Immature natural killer cell (primary cell): ENCODE measurements at regions not wholly inside any gene's neighbourhood (a gene's known extent, or its start where the extent isn't known, plus 50 kb on each side); places are given as distances from the start of the nearest gene placed in this dataset.
"Not testable (repeated sequence)": the region's sequence is repeated elsewhere in the genome, so short reads cannot be mapped to it uniquely, and the experiment has no call there.

Experiments
- DNase-seq, 3 donors: peaks; one replicate each; pipeline ENCODE4 v3.0.0; 2022; ENCODE audit warnings: mixed read lengths in 1 of 3
- H3K27ac Mint-ChIP-seq, 6 donors: one replicate each; pipeline ENCODE4 v1.8.0; 2020; ENCODE audit warnings: mixed read lengths in 6 of 6, mild to moderate bottlenecking in 5 of 6, inconsistent platforms in 4 of 6, moderate library complexity in 3 of 6
- H3K27me3 Mint-ChIP-seq, 3 donors: one replicate each; pipeline ENCODE4 v1.8.0; 2020 to 2021; ENCODE audit warnings: low read depth in 3 of 3, mild to moderate bottlenecking in 3 of 3, mixed read lengths in 3 of 3, moderate library complexity in 3 of 3, inconsistent platforms in 1 of 3
- H3K36me3 Mint-ChIP-seq, 3 donors: one replicate each; pipeline ENCODE4 v1.8.0; 2020; ENCODE audit warnings: mixed read lengths in 3 of 3, inconsistent platforms in 2 of 3, mild to moderate bottlenecking in 2 of 3
- H3K4me1 Mint-ChIP-seq, 2 donors: one replicate each; pipeline ENCODE4 v1.8.0; 2020; ENCODE audit warnings: inconsistent platforms in 2 of 2, mild to moderate bottlenecking in 2 of 2, mixed read lengths in 2 of 2, moderate library complexity in 1 of 2
- H3K4me3 Mint-ChIP-seq, 5 donors: one replicate each; pipeline ENCODE4 v1.8.0; 2020; ENCODE audit warnings: mild to moderate bottlenecking in 5 of 5, mixed read lengths in 5 of 5, inconsistent platforms in 3 of 5, moderate library complexity in 3 of 5
- H3K9me3 Mint-ChIP-seq, 6 donors: one replicate each; pipeline ENCODE4 v1.8.0; 2020; ENCODE audit warnings: mild to moderate bottlenecking in 6 of 6, mixed read lengths in 6 of 6, inconsistent platforms in 4 of 6, moderate library complexity in 3 of 6

GRCh38 chr6:4637691-4638433 lies 138.3 kb upstream of the CDYL start:
- no peak overlapping the region for H3K4me3 Mint-ChIP-seq
- no peaks in the 10 kb centered on the region for H3K4me1 Mint-ChIP-seq
- H3K36me3 Mint-ChIP-seq = no peaks in the 10 kb centered on the region
- H3K9me3 Mint-ChIP-seq = peaks cover 0 to 2% (median 0%) of the 10 kb centered on the region in 6 donors
- no peak for DNase-seq
- H3K27me3 Mint-ChIP-seq = peaks cover 0 to 13% (median 2%) of the 10 kb centered on the region in 3 donors
- no peak overlapping the region for H3K27ac Mint-ChIP-seq

DNA sequence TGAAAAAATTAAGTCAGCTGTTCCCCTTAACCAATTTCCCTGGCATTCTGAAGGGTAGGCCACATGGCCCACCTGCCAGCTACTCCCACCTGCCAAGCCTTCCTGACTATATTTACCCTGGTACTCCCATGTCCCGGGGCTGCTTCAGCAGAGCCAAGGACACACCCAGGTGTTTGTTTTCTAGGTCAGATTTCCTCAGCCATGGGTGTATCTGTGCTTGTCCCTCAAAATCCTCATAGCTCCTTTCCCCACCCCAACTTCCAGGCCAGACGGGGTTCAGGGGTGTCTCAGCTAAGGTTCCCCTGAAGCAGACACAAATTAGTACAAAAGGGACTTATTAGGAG lies 139.4 kb upstream of the CDYL start:
- Mint-ChIP-seq H3K9me3 (peaks cover 0 to 2% (median 0%) of the 10 kb centered on the region in 6 donors), H3K4me3 (no peak overlapping the region)

GRCh38 chr6:4636191-4636880 lies 139.9 kb upstream of the CDYL start:
- peaks cover 0 to 2% (median 0%) of the 10 kb centered on the region in 6 donors for H3K9me3 Mint-ChIP-seq
- H3K27ac Mint-ChIP-seq = no peak overlapping the region
- H3K4me1 Mint-ChIP-seq = no peaks in the 10 kb centered on the region
- no peak for DNase-seq
- no peak overlapping the region for H3K4me3 Mint-ChIP-seq
- H3K27me3 Mint-ChIP-seq = peaks cover 0 to 13% (median 2%) of the 10 kb centered on the region in 3 donors
- no peaks in the 10 kb centered on the region for H3K36me3 Mint-ChIP-seq

More for the DNA sequence above, 139.4 kb upstream of the CDYL start:
- no peaks in the 10 kb centered on the region for H3K4me1 Mint-ChIP-seq
- no peak for DNase-seq
- no peaks in the 10 kb centered on the region for H3K36me3 Mint-ChIP-seq
- H3K27me3 Mint-ChIP-seq = peaks cover 0 to 13% (median 2%) of the 10 kb centered on the region in 3 donors
- no peak overlapping the region for H3K27ac Mint-ChIP-seq

DNA sequence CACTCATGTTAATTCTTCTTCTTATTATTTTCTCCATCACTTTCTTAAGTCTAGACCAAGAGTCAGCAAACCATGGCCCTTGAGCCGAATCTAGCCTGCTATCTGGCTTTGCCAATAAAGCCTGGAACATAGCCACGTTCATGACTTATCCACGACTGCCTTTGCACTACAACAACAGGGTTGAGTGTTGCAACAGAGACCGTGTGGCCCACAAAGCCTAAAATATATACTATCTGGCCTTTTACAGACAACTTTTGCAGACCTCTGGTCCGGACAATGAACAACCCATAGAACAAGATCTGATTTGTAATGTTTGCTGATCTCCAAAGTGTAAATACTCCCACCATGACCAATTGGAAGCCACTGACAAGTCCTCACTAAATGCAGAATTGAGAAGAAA lies 140.5 kb upstream of the CDYL start:
- Mint-ChIP-seq H3K27ac (no peak overlapping the region), H3K36me3 (peaks cover 0 to 4% (median 0%) of the 10 kb centered on the region in 3 donors), H3K27me3 (peaks cover 0 to 8% (median 2%) of the 10 kb centered on the region in 3 donors), H3K9me3 (peaks cover 2 to 6% (median 5%) of the 10 kb centered on the region in 6 donors), H3K4me1 (no peaks in the 10 kb centered on the region), H3K4me3 (no peak overlapping the region)
- DNase-seq = no peak

- Mint-ChIP-seq H3K27ac (no peak overlapping the region), H3K4me1 (no peaks in the 10 kb centered on the region), H3K9me3 (peaks cover 9 to 26% (median 21%) of the 10 kb centered on the region in 6 donors), H3K27me3 (peaks cover 0 to 3% (median 0%) of the 10 kb centered on the region in 3 donors), H3K36me3 (peaks cover 0 to 11% (median 5%) of the 10 kb centered on the region in 3 donors), H3K4me3 (no peak overlapping the region)
- DNase-seq = no peak
Measured at GRCh38 chr6:4632421-4632820, 143.8 kb upstream of the CDYL start.

DNA sequence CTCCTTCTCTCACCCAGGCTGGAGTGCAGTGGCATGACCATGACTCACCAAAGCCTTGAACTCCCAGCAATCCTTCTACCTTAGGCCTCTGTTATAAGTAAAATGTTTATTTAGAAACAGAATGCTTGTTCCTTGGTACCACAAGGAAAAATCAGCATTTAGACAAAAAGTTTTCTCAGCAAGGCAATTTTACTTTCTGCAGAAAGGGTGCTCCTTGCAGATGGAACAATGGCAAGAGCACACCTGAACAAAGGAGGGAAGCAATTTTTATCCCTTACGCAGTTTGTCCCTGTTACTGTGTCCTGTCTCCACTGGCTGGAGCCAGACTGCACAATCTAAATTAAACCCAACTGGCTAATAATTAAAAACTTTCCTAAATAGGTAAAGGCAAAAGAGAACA lies 146.4 kb upstream of the CDYL start:
- H3K27ac Mint-ChIP-seq, H3K4me1 Mint-ChIP-seq, H3K27me3 Mint-ChIP-seq, DNase-seq, H3K4me3 Mint-ChIP-seq: not testable (repeated sequence)
- Mint-ChIP-seq H3K9me3 (peaks cover 7 to 26% (median 21%) of the 10 kb centered on the region in 6 donors), H3K36me3 (peaks cover 0 to 11% (median 5%) of the 10 kb centered on the region in 3 donors)

GRCh38 chr6:4625557-4625956 lies 150.6 kb upstream of the CDYL start:
- Mint-ChIP-seq H3K27ac (no peak overlapping the region), H3K4me3 (no peak overlapping the region), H3K9me3 (peaks cover 2 to 19% (median 16%) of the 10 kb centered on the region in 6 donors), H3K36me3 (peaks cover 0 to 7% (median 5%) of the 10 kb centered on the region in 3 donors), H3K4me1 (no peaks in the 10 kb centered on the region), H3K27me3 (no peaks in the 10 kb centered on the region)
- DNase-seq = no peak

- Mint-ChIP-seq H3K4me3 (no peak overlapping the region), H3K4me1 (no peaks in the 10 kb centered on the region), H3K36me3 (peaks cover 0 to 7% (median 5%) of the 10 kb centered on the region in 3 donors), H3K27ac (no peak overlapping the region), H3K9me3 (peaks cover 0 to 10% (median 9%) of the 10 kb centered on the region in 6 donors), H3K27me3 (no peaks in the 10 kb centered on the region)
- no peak for DNase-seq
Measured at GRCh38 chr6:4624726-4625125, 151.5 kb upstream of the CDYL start.

GRCh38 chr6:4620284-4621151 lies 155.7 kb upstream of the CDYL start:
- no peak for DNase-seq
- Mint-ChIP-seq H3K4me1 (no peaks in the 10 kb centered on the region), H3K4me3 (no peak overlapping the region), H3K27me3 (peaks cover 0 to 4% (median 0%) of the 10 kb centered on the region in 3 donors), H3K36me3 (no peaks in the 10 kb centered on the region), H3K27ac (no peak overlapping the region), H3K9me3 (no peaks in the 10 kb centered on the region)

DNA sequence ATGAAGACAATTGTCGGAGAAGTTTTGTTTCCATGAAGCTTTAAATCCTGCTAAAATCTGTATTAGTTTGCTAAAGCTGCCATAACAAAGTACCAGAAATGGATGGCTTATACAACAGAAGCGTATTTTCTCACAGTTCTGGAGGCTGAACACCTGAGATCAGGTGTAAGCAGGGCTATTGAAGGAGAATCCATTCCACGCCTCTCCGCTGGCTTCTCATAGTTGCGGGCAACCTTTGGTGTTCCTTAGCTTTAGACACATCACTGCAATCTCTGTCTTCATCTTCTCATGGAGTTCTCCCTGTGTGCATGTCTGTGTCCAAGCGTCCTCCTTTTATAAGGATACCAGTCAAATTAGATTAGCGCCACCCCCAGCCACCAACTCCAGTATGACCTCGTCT lies 159.9 kb upstream of the CDYL start:
- H3K4me3 Mint-ChIP-seq = no peak overlapping the region
- no peak overlapping the region for H3K27ac Mint-ChIP-seq
- peaks cover 0 to 5% (median 0%) of the 10 kb centered on the region in 3 donors for H3K36me3 Mint-ChIP-seq
- peaks cover 32 to 36% of the 10 kb centered on the region in 2 donors for H3K4me1 Mint-ChIP-seq
- DNase-seq = no peak
- H3K27me3 Mint-ChIP-seq = peaks cover 4 to 8% (median 5%) of the 10 kb centered on the region in 3 donors
- H3K9me3 Mint-ChIP-seq = no peaks in the 10 kb centered on the region

- H3K9me3 Mint-ChIP-seq = no peaks in the 10 kb centered on the region
- H3K27me3 Mint-ChIP-seq = peaks cover 5 to 8% (median 5%) of the 10 kb centered on the region in 3 donors
- no peak overlapping the region for H3K27ac Mint-ChIP-seq
- H3K36me3 Mint-ChIP-seq = peaks cover 0 to 5% (median 0%) of the 10 kb centered on the region in 3 donors
- DNase-seq = no peak
- no peak overlapping the region for H3K4me3 Mint-ChIP-seq
- peaks cover 36 to 40% of the 10 kb centered on the region in 2 donors for H3K4me1 Mint-ChIP-seq
Measured at GRCh38 chr6:4615891-4616290, 160.3 kb upstream of the CDYL start.

GRCh38 chr6:4615231-4615630 lies 161.0 kb upstream of the CDYL start:
- Mint-ChIP-seq H3K36me3 (peaks cover 0 to 5% (median 0%) of the 10 kb centered on the region in 3 donors), H3K4me3 (no peak overlapping the region), H3K27me3 (peaks cover 5 to 8% (median 7%) of the 10 kb centered on the region in 3 donors), H3K9me3 (no peaks in the 10 kb centered on the region), H3K4me1 (peaks cover 43 to 46% of the 10 kb centered on the region in 2 donors), H3K27ac (no peak overlapping the region)
- no peak for DNase-seq

DNA sequence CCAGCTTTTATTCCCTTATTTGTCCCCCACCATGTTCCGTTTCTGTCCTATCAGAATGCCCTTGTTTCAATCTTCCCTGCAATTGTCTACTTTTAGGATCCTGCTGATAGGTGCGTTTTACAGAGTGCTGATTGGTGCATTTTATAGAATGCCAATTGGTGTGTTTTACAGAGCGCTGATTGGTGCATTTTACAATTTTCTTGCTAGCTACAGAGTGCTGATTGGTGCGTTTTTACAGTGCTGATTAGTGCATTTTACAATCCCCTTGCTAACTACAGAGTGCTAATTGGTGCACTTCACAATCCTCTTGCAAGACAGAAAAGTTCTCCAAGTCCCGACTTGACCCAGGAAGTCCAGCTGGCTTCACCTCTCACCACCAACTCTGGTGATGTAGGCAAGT lies 161.6 kb upstream of the CDYL start:
- peaks cover 5 to 8% (median 7%) of the 10 kb centered on the region in 3 donors for H3K27me3 Mint-ChIP-seq
- H3K4me1 Mint-ChIP-seq = peaks cover 49 to 52% of the 10 kb centered on the region in 2 donors
- no peak overlapping the region for H3K27ac Mint-ChIP-seq
- H3K9me3 Mint-ChIP-seq = no peaks in the 10 kb centered on the region
- H3K4me3 Mint-ChIP-seq = peak overlapping the region in 1 of 5 donors; percentile 33
- H3K36me3 Mint-ChIP-seq = peaks cover 0 to 5% (median 0%) of the 10 kb centered on the region in 3 donors
- no peak for DNase-seq
